Neural cell (in vitro differentiated cells): ENCODE measurements at regions not wholly inside any gene's neighbourhood (a gene's known extent, or its start where the extent isn't known, plus 50 kb on each side); places are given as distances from the start of the nearest gene placed in this dataset.

ENCODE experiments used
- EP300 ChIP-seq: fragments of 450-650 bp; conservative IDR thresholded peaks from 2 replicates; pipeline ENCODE4 v1.6.1; 2014; ENCODE audit warnings: antibody characterized with exemption, mild to moderate bottlenecking, moderate library complexity; ENCODE audit not compliant: poor library complexity, severe bottlenecking
- EZH2 ChIP-seq: fragments of 200-600, 300-800 bp; shearing (Covaris generic), sonication (generic); IDR thresholded peaks from 2 replicates; pipeline ENCODE4 v1.6.1; 2014; ENCODE audit warnings: antibody characterized with exemption, low read length, borderline replicate concordance, mild to moderate bottlenecking; ENCODE audit not compliant: insufficient read depth, poor library complexity, severe bottlenecking
- MXI1 ChIP-seq: fragments of 450-650 bp; conservative IDR thresholded peaks from 2 replicates; pipeline ENCODE4 v1.6.1; 2014; ENCODE audit warnings: antibody characterized with exemption, mild to moderate bottlenecking; ENCODE audit not compliant: poor library complexity, severe bottlenecking
- POLR2AphosphoS5 ChIP-seq: IDR thresholded peaks from 2 replicates; pipeline ENCODE4 v1.6.1; 2012
- TAF1 ChIP-seq: IDR thresholded peaks from 2 replicates; pipeline ENCODE4 v1.6.1; 2012; ENCODE audit warnings: low read depth
- TF ChIP-seq, protein P1 (sequence below): fragments of 450-650 bp; IDR thresholded peaks from 2 replicates; pipeline ENCODE4 v1.5.1; 2014; ENCODE audit warnings: antibody characterized with exemption, mild to moderate bottlenecking, moderate library complexity; ENCODE audit not compliant: poor library complexity, severe bottlenecking

DNA sequence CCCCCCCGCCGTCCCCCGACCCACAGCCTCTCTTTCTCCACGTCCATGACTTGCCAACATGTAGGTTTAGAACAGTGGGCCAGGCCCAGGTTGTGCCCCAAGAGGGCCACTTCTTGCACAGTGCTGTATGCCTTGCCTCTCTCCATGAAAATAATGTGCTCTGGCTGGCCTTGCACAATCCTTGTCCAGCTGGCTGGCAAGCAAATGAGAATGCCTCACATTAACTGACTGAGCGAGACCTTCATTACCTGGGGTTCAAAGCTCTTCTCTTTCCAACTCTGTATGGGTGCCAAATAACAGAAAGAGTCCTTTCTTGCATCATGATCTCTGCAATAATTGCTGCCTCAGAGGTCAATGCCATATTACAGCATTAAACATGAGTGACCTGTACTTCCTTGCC, 416.6 kb downstream of the FGF13 start:
- TF ChIP-seq, protein P1, sequence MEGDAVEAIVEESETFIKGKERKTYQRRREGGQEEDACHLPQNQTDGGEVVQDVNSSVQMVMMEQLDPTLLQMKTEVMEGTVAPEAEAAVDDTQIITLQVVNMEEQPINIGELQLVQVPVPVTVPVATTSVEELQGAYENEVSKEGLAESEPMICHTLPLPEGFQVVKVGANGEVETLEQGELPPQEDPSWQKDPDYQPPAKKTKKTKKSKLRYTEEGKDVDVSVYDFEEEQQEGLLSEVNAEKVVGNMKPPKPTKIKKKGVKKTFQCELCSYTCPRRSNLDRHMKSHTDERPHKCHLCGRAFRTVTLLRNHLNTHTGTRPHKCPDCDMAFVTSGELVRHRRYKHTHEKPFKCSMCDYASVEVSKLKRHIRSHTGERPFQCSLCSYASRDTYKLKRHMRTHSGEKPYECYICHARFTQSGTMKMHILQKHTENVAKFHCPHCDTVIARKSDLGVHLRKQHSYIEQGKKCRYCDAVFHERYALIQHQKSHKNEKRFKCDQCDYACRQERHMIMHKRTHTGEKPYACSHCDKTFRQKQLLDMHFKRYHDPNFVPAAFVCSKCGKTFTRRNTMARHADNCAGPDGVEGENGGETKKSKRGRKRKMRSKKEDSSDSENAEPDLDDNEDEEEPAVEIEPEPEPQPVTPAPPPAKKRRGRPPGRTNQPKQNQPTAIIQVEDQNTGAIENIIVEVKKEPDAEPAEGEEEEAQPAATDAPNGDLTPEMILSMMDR = no peak
- TF ChIP-seq EP300 (no peak), POLR2AphosphoS5 (no peak), TAF1 (no peak), EZH2 (no peak), MXI1 (no peak)
